D341Med (cell line): ENCODE measurements at regions not wholly inside any gene's neighbourhood (a gene's known extent, or its start where the extent isn't known, plus 50 kb on each side); places are given as distances from the start of the nearest gene placed in this dataset.

Source experiments
- DNase-seq: peaks from one replicate; pipeline ENCODE4 v3.0.0; 2012; ENCODE audit warnings: low spot score

DNA sequence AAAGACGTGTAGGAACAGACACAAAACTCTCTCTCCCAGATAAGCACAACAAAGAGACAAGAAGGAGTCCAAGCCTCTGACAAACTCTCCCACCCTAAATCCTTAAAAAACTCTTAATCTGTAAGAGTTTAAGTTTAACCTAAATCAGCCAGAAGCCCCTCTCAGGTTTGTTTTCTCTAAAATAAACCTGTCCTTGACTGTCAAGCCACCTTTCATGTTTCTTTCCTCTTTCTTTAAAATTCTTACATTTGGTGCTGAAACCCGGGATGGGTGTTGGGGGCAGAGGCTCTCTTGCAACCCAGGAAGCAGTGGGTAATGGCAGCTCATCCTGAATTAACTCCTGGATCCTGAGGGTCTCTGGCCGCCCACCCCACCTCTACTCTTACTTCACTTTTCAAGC lies 107.8 kb upstream of the TENT5D start:
- DNase-seq, result no peak

DNA sequence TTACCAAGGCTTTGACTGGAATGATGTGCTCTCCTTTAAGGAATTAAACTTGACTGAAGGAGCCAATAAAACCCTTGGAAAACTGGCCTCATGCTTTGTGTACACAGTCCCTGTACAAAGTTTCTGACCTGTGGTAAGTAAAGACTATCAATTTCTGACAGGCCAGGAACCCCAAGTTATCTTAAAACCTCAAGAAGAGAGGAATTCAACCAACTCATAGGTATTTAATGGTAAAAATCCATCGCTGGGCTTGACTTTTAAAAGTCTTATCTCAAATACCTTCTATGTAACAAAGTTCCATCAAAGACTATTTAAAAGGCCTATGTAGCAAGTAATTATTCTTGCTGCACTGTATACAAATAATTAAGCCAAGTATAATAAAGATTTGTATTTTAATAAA lies 103.7 kb upstream of the TENT5D start:
- no peak for DNase-seq

DNA sequence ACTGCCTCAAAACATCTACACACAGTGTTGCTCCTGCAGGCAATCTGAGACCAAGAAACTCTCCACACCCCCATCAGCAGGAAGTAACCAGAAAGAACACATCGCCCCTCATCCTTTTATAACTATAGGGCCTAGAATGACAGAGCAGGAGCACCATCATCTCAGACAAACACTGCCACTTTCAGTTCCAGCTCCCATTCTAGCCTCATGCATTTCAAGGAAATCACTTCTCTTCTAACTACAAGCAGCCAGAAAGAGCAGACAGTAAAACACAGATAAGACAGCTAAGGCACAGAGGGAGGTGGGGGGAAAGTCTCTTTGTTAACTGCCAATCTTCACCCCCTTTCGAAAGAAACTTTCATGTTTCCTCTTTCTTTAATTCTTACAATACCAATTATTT lies 102.6 kb upstream of the TENT5D start:
- DNase-seq, result no peak

DNA sequence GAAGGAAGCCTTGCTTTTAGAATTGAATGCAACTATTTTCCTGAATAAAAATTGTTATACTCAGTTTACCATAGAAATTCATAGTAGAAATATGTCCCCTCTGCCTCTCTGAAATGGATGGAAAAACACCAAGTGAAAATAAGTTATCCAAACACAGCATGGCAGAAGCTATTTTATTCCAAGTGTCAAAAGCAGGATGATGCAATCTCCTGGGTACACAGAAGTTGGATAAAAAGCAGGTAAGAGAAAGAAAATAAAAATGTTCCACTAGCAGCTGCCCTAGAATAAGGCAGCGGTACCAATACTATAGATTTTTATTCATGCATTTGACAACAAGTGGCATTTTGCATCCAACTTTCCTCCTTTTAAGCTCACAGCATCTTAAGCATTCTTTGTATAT lies 89.0 kb upstream of the TENT5D start:
- no peak for DNase-seq

DNA sequence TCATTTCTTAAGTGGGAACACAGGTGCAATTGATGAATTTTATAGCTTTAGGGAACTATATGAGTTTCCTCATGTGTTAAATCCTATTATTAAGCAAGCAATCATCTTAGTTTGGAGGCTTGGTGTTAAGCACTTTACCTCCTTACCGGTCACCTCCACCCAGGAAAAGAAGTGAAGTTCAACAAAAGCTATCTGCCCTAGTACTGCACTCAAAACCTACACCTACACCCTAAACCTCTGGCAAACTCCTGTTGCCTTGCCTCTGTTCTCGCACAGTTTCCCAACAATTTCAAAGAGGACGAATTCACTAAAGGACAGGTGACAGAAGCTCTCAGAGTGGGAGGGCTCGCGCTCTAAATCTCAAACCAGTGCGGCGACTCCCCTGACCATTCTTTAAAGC lies 85.7 kb upstream of the TENT5D start:
- DNase-seq, result no peak

DNA sequence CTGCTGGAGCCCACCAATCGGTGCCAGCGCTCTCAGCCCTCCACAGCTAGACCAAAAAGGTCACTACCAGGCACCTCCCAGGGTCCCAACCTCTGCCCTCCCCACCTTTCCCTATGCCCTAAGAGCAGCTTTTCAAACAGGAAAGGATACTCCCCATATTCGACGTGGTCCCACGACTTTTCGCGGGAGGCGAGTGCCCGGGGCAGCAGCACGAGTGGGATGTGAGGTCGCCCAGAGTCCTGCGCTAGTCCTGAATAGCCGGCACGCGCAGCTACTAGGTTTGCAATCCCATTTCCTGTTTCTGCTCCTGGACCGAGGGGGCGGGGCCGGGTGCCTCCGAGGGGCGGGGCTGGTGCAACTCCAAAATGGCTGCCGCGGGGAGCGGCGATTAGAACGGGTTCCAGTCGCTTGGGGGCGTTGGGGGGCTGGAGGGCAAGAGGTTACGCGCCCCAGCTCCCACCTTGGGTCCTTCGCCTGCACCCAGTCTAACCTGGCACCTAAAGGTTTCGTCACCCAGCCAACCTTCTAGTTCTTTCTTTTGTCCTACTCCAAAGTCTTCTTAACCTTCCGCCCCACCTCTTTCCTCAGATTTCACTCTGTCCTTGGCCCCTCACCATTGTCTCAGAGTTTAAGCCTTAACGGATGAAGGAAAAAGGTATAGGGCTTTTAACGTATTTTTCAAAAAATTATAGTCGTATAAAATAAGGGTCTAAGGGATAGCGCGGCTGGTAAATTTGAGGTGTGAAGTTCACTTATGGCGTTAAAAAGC lies 85.0 kb upstream of the TENT5D start:
- DNase-seq, result no peak

DNA sequence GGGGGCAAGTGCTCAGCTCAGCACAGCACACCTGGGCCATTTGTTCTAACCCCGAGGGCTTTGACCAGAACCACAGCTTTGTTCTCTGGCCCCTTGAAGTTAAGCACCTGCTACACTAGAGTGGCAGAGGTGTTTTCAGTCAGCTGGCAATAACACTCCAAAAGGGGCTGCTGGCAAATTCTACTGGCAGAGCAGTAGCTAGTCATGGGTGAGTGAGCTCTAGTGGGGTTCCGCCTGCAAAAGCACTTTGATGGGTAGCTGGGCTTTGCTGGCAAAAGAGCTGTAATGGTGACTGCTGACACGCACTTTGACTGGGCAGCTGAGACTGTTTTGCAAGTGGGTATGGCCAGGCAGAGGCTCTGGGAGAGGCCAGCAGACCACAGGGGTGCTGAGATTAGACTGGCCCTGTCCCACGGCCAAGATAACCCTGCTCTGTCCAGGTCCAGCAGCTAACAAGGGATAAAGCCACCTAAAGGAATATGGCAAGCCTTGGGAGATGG lies 65.2 kb upstream of the TENT5D start:
- no peak for DNase-seq
